ENCODE measurements at regions not wholly inside any gene's neighbourhood (a gene's known extent, or its start where the extent isn't known, plus 50 kb on each side); places are given as distances from the start of the nearest gene placed in this dataset.

GRCh38 chr3:135598597-135598996, 366.9 kb upstream of the PPP2R3A start:
- TF ChIP-seq, protein P1, sequence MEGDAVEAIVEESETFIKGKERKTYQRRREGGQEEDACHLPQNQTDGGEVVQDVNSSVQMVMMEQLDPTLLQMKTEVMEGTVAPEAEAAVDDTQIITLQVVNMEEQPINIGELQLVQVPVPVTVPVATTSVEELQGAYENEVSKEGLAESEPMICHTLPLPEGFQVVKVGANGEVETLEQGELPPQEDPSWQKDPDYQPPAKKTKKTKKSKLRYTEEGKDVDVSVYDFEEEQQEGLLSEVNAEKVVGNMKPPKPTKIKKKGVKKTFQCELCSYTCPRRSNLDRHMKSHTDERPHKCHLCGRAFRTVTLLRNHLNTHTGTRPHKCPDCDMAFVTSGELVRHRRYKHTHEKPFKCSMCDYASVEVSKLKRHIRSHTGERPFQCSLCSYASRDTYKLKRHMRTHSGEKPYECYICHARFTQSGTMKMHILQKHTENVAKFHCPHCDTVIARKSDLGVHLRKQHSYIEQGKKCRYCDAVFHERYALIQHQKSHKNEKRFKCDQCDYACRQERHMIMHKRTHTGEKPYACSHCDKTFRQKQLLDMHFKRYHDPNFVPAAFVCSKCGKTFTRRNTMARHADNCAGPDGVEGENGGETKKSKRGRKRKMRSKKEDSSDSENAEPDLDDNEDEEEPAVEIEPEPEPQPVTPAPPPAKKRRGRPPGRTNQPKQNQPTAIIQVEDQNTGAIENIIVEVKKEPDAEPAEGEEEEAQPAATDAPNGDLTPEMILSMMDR (IDR thresholded peaks at IDR 0.05; ENCODE audit: poor library complexity), result no peak
- TF ChIP-seq EZH2 (IDR thresholded peaks at IDR 0.05; ENCODE audit: borderline replicate concordance), result no peak
